HEK293 (cell line): ENCODE measurements at regions not wholly inside any gene's neighbourhood (a gene's known extent, or its start where the extent isn't known, plus 50 kb on each side); places are given as distances from the start of the nearest gene placed in this dataset.

ENCODE experiments used
- CTCF ChIA-PET: fragments of 350-600 bp; formaldehyde crosslinking; extraction: SDS; loops from one replicate; lab custom pipeline; 2021; ENCODE audit warnings: antibody characterized with exemption; lab: Yijun Ruan, JAX
- POLR2A ChIA-PET: fragments of 300-600 bp; formaldehyde crosslinking; extraction: SDS; loops from one replicate; lab custom pipeline; 2020; ENCODE audit warnings: antibody characterized with exemption, inconsistent platforms; lab: Yijun Ruan, JAX
- H3K27ac ChIP-seq: fragments of 200-500 bp; sonication (Bioruptor generic); 2 replicates; pipeline ENCODE4 v1.5.1; 2014; ENCODE audit warnings: low read depth, low read length, control low read depth, inconsistent platforms; ENCODE audit errors: extremely low read depth
- H3K36me3 ChIP-seq, 2 experiments: fragments of 200-500 bp in 1 of 2; sonication (Bioruptor generic) in 1 of 2; 1 replicate in 1 of 2; 2 replicates in 1 of 2; pipeline ENCODE4 v1.5.1; 2014 to 2017; ENCODE audit warnings: inconsistent platforms in 2 of 2, low read length in 2 of 2; ENCODE audit not compliant: control insufficient read depth in 2 of 2, insufficient read depth in 1 of 2
- H3K4me1 ChIP-seq: fragments of 200-500 bp; sonication (Bioruptor generic); 2 replicates; pipeline ENCODE4 v1.5.1; 2014; ENCODE audit warnings: mild to moderate bottlenecking, low read length, inconsistent platforms; ENCODE audit not compliant: control insufficient read depth, insufficient read depth
- H3K4me3 ChIP-seq: 2 replicates; pipeline ENCODE4 v1.5.1; 2011; ENCODE audit warnings: low read depth, mild to moderate bottlenecking, control low read depth, low read length, moderate library complexity
- H3K9me3 ChIP-seq: fragments of 200-500 bp; sonication (Bioruptor generic); 2 replicates; pipeline ENCODE4 v1.5.1; 2014; ENCODE audit warnings: low read depth, low read length, inconsistent platforms; ENCODE audit not compliant: control insufficient read depth, insufficient read depth
- GLIS2 ChIP-seq: fragments of 450-650 bp; formaldehyde crosslinking; IDR thresholded peaks from 2 replicates; pipeline ENCODE4 v1.5.1; 2016; ENCODE audit warnings: missing biosample characterization, missing genetic modification characterization
- MYNN ChIP-seq: fragments of 450-650 bp; formaldehyde crosslinking; IDR thresholded peaks from 2 replicates; pipeline ENCODE4 v1.5.1; 2016; ENCODE audit warnings: missing biosample characterization, missing genetic modification characterization, borderline replicate concordance
- YY2 ChIP-seq: fragments of 450-650 bp; formaldehyde crosslinking; IDR thresholded peaks from 2 replicates; pipeline ENCODE4 v1.5.1; 2016; ENCODE audit warnings: missing biosample characterization, missing genetic modification characterization
- ZBTB1 ChIP-seq: fragments of 450-650 bp; formaldehyde crosslinking; IDR thresholded peaks from 2 replicates; pipeline ENCODE4 v1.5.1; 2016; ENCODE audit warnings: missing biosample characterization, missing genetic modification characterization
- ZBTB17 ChIP-seq: fragments of 450-650 bp; formaldehyde crosslinking; IDR thresholded peaks from 2 replicates; pipeline ENCODE4 v1.5.1; 2016; ENCODE audit warnings: missing biosample characterization, missing genetic modification characterization
- ZFP41 ChIP-seq: fragments of 450-650 bp; formaldehyde crosslinking; IDR thresholded peaks from 2 replicates; pipeline ENCODE4 v1.5.1; 2016; ENCODE audit warnings: missing biosample characterization, missing genetic modification characterization, borderline replicate concordance
- ZNF2 ChIP-seq: fragments of 450-650 bp; formaldehyde crosslinking; IDR thresholded peaks from 2 replicates; pipeline ENCODE4 v1.5.1; 2016; ENCODE audit warnings: missing biosample characterization, missing genetic modification characterization
- ZNF239 ChIP-seq: fragments of 450-650 bp; formaldehyde crosslinking; IDR thresholded peaks from 2 replicates; pipeline ENCODE4 v1.5.1; 2016; ENCODE audit warnings: missing biosample characterization, missing genetic modification characterization
- ZNF24 ChIP-seq: fragments of 450-650 bp; formaldehyde crosslinking; IDR thresholded peaks from 2 replicates; pipeline ENCODE4 v1.5.1; 2016; ENCODE audit warnings: missing biosample characterization, missing genetic modification characterization
- ZNF354C ChIP-seq: fragments of 450-650 bp; formaldehyde crosslinking; IDR thresholded peaks from 2 replicates; pipeline ENCODE4 v1.5.1; 2016; ENCODE audit warnings: missing biosample characterization, missing genetic modification characterization, low read depth, borderline replicate concordance
- ZNF416 ChIP-seq: fragments of 450-650 bp; formaldehyde crosslinking; IDR thresholded peaks from 2 replicates; pipeline ENCODE4 v1.5.1; 2016; ENCODE audit warnings: missing biosample characterization, missing genetic modification characterization
- ZNF510 ChIP-seq: fragments of 450-650 bp; formaldehyde crosslinking; IDR thresholded peaks from 2 replicates; pipeline ENCODE4 v1.5.1; 2018; ENCODE audit warnings: mild to moderate bottlenecking, missing genetic modification characterization, missing biosample characterization; ENCODE audit not compliant: insufficient replicate concordance
- ZNF600 ChIP-seq: fragments of 450-650 bp; formaldehyde crosslinking; IDR thresholded peaks from 2 replicates; pipeline ENCODE4 v1.5.1; 2016; ENCODE audit warnings: missing biosample characterization, missing genetic modification characterization
- ZNF664 ChIP-seq: fragments of 450-650 bp; formaldehyde crosslinking; IDR thresholded peaks from 2 replicates; pipeline ENCODE4 v1.5.1; 2016; ENCODE audit warnings: missing biosample characterization, missing genetic modification characterization
- ZNF701 ChIP-seq: fragments of 450-650 bp; formaldehyde crosslinking; IDR thresholded peaks from 2 replicates; pipeline ENCODE4 v1.5.1; 2016; ENCODE audit warnings: missing biosample characterization, missing genetic modification characterization
- ZNF792 ChIP-seq: fragments of 450-650 bp; formaldehyde crosslinking; IDR thresholded peaks from 2 replicates; pipeline ENCODE4 v1.5.1; 2016; ENCODE audit warnings: missing biosample characterization, missing genetic modification characterization
- ZNF843 ChIP-seq: fragments of 450-650 bp; formaldehyde crosslinking; IDR thresholded peaks from 2 replicates; pipeline ENCODE4 v1.5.1; 2016; ENCODE audit warnings: missing biosample characterization, missing genetic modification characterization
- TF ChIP-seq, protein P1 (sequence below): fragments of 450-650 bp; formaldehyde crosslinking; IDR thresholded peaks from 2 replicates; pipeline ENCODE4 v1.5.1; 2016; ENCODE audit warnings: missing biosample characterization, missing genetic modification characterization
- TF ChIP-seq, protein P2 (sequence below): fragments of 450-650 bp; formaldehyde crosslinking; IDR thresholded peaks from 2 replicates; pipeline ENCODE4 v1.5.1; 2016; ENCODE audit warnings: missing biosample characterization, missing genetic modification characterization

DNA sequence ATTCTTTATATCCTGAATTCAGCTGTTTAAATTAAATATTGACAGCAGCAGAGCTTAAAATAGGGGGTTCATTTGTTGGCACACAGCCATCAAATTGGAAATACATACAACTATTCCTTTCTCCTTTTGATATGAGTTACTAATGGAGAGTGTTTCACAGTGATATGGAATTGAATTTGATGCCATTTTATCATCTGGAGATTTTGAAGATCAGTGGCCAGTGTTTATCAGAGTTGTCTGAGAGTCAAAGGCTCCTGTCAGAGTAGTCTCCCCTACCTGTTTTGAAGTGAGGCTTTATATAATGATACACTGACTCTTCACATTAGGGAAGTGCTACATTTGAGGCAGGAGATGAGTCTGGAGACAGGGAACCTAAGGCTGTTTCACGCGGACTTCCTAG is 1286.3 kb downstream of the TECRL start:
- no peak overlapping the region for H3K4me3 ChIP-seq
- CTCF ChIA-PET: no interaction called here
- no peaks in the 10 kb centered on the region for H3K36me3 ChIP-seq
- no peak overlapping the region for H3K27ac ChIP-seq
- H3K4me1 ChIP-seq: no peaks in the 10 kb centered on the region
- H3K9me3 ChIP-seq: no peaks in the 10 kb centered on the region
- POLR2A ChIA-PET: no interaction called here
- no peak for TF ChIP-seq ZNF701 (tag by site-specific recombination)
- no peak for TF ChIP-seq ZNF792
- TF ChIP-seq ZBTB1 (tag by site-specific recombination): no peak
- TF ChIP-seq ZNF510: no peak
- no peak for TF ChIP-seq ZNF354C

DNA sequence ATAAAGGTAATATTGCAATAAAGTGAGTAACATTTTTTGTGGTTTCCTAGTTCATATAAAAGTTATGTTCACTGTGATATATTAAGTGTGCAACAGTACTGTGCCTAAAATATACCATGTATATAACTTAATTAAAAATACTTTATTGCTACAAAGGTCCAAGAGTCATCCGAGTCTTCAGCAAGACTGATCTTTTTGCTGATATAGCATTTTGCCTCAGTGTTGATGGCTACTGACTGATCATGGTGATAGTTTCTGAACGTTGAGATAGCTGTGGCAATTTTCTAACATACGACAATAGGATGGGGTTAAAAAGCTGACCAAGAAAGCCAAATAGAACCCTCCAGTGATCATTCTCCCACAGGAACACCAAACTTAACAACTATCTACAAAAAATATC is 1302.7 kb downstream of the TECRL start:
- Histone ChIP-seq H3K27ac (no peak overlapping the region), H3K36me3 (no peaks in the 10 kb centered on the region), H3K4me3 (no peak overlapping the region), H3K9me3 (no peaks in the 10 kb centered on the region), H3K4me1 (no peaks in the 10 kb centered on the region)
- CTCF ChIA-PET: no interaction called here
- TF ChIP-seq ZNF792 (no peak), ZNF416 (tag by site-specific recombination) (no peak), ZNF24 (tag by site-specific recombination) (no peak), YY2 (tag by site-specific recombination) (no peak), GLIS2 (no peak), ZNF664 (tag by site-specific recombination) (no peak), ZNF843 (tag by site-specific recombination) (no peak), ZNF600 (tag by site-specific recombination) (no peak), ZNF2 (no peak), ZBTB17 (tag by site-specific recombination) (no peak)
- TF ChIP-seq, protein P1, sequence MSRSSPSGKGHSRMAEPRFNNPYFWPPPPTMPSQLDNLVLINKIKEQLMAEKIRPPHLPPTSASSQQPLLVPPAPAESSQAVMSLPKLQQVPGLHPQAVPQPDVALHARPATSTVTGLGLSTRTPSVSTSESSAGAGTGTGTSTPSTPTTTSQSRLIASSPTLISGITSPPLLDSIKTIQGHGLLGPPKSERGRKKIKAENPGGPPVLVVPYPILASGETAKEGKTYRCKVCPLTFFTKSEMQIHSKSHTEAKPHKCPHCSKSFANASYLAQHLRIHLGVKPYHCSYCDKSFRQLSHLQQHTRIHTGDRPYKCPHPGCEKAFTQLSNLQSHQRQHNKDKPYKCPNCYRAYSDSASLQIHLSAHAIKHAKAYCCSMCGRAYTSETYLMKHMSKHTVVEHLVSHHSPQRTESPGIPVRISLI: no peak
- TF ChIP-seq, protein P2, sequence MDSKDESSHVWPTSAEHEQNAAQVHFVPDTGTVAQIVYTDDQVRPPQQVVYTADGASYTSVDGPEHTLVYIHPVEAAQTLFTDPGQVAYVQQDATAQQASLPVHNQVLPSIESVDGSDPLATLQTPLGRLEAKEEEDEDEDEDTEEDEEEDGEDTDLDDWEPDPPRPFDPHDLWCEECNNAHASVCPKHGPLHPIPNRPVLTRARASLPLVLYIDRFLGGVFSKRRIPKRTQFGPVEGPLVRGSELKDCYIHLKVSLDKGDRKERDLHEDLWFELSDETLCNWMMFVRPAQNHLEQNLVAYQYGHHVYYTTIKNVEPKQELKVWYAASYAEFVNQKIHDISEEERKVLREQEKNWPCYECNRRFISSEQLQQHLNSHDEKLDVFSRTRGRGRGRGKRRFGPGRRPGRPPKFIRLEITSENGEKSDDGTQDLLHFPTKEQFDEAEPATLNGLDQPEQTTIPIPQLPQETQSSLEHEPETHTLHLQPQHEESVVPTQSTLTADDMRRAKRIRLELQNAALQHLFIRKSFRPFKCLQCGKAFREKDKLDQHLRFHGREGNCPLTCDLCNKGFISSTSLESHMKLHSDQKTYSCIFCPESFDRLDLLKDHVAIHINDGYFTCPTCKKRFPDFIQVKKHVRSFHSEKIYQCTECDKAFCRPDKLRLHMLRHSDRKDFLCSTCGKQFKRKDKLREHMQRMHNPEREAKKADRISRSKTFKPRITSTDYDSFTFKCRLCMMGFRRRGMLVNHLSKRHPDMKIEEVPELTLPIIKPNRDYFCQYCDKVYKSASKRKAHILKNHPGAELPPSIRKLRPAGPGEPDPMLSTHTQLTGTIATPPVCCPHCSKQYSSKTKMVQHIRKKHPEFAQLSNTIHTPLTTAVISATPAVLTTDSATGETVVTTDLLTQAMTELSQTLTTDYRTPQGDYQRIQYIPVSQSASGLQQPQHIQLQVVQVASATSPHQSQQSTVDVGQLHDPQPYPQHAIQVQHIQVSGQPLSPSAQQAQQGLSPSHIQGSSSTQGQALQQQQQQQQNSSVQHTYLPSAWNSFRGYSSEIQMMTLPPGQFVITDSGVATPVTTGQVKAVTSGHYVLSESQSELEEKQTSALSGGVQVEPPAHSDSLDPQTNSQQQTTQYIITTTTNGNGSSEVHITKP (tag by site-specific recombination): no peak
- POLR2A ChIA-PET: no interaction called here

DNA sequence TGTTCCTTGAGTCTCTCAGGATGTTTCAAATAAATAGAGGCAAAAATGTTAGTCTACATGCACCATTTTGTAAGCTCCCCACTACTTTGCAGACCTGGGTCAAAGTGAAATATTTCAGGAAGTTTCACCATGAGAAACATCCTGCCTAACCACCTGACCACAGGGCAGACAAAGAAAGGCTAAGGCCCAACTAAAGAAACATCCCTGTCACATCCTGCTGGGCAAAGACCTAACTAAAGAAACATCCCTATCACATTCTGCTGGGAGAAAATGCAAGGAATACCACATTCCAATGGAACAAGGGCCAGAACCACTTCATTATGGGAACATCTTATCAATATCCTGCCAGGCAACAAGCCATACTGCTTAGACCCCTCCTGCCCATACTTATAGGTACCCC is 1303.4 kb downstream of the TECRL start:
- TF ChIP-seq ZNF843 (tag by site-specific recombination): no peak
- no peak for TF ChIP-seq MYNN (tag by site-specific recombination)
- TF ChIP-seq ZNF239 (tag by site-specific recombination): no peak
- TF ChIP-seq GLIS2: no peak
- no peak for TF ChIP-seq ZFP41 (tag by site-specific recombination)
- ChIA-PET POLR2A (no interaction called here), CTCF (no interaction called here)
- Histone ChIP-seq H3K4me3 (no peak overlapping the region), H3K9me3 (no peaks in the 10 kb centered on the region), H3K4me1 (no peaks in the 10 kb centered on the region), H3K36me3 (no peaks in the 10 kb centered on the region), H3K27ac (no peak overlapping the region)
